HFFc6 (cell line): ENCODE measurements at regions not wholly inside any gene's neighbourhood (a gene's known extent, or its start where the extent isn't known, plus 50 kb on each side); places are given as distances from the start of the nearest gene placed in this dataset.
"Not testable (repeated sequence)": the region's sequence is repeated elsewhere in the genome, so short reads cannot be mapped to it uniquely, and the experiment has no call there.

Experiments used
- DNase-seq: peaks from one replicate; pipeline ENCODE4 v3.0.0-alpha.2; 2018
- H3K27ac Mint-ChIP-seq: 2 replicates; pipeline ENCODE4 v1.8.0; 2020; ENCODE audit warnings: mild to moderate bottlenecking, mixed read lengths
- H3K27me3 Mint-ChIP-seq: 2 replicates; pipeline ENCODE4 v1.8.0; 2021; ENCODE audit warnings: mild to moderate bottlenecking, moderate library complexity, mixed read lengths; ENCODE audit not compliant: insufficient read depth
- H3K36me3 Mint-ChIP-seq: 2 replicates; pipeline ENCODE4 v1.8.0; 2021; ENCODE audit warnings: low read depth, mixed read lengths
- H3K4me1 Mint-ChIP-seq: 2 replicates; pipeline ENCODE4 v1.8.0; 2020; ENCODE audit warnings: low read depth, mixed read lengths
- H3K4me3 Mint-ChIP-seq: 2 replicates; pipeline ENCODE4 v1.8.0; 2020; ENCODE audit warnings: mild to moderate bottlenecking, moderate library complexity, mixed read lengths
- H3K9me3 Mint-ChIP-seq: 2 replicates; pipeline ENCODE4 v1.8.0; 2020; ENCODE audit warnings: mild to moderate bottlenecking, mixed read lengths

- H3K9me3 Mint-ChIP-seq, H3K27ac Mint-ChIP-seq, H3K27me3 Mint-ChIP-seq, DNase-seq, H3K36me3 Mint-ChIP-seq, H3K4me1 Mint-ChIP-seq, H3K4me3 Mint-ChIP-seq: not testable (repeated sequence)
Observed at GRCh38 chr2:87280596-87281355, 259.1 kb upstream of the PLGLB1 start.

- not testable (repeated sequence) for H3K4me3 Mint-ChIP-seq, H3K36me3 Mint-ChIP-seq, H3K27me3 Mint-ChIP-seq, H3K27ac Mint-ChIP-seq, DNase-seq, H3K9me3 Mint-ChIP-seq, H3K4me1 Mint-ChIP-seq
Observed at GRCh38 chr2:87283735-87284470, 262.3 kb upstream of the PLGLB1 start.

- H3K27ac Mint-ChIP-seq, H3K4me1 Mint-ChIP-seq, H3K4me3 Mint-ChIP-seq, DNase-seq, H3K9me3 Mint-ChIP-seq, H3K36me3 Mint-ChIP-seq, H3K27me3 Mint-ChIP-seq: not testable (repeated sequence)
Observed at GRCh38 chr2:87284471-87284772, 262.8 kb upstream of the PLGLB1 start.

DNA sequence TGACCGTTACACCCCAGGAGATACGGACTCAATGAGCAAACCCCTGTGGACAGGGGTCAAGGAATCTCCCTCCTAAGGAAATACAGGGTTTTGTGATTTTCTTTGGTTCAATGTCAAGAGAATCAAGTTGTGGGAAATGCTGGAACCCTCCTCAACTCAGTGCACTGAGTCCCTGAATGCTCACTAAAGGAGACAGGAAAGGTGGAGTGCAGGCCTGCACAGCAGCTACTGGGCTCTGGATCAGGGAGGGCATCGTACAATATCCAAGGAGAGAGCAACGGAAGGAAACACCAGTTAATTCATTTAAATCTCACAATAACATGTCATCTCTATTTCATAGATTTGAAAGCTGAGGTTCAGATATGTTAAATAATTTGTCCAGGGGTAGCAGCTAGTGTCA is 263.5 kb upstream of the PLGLB1 start:
- H3K9me3 Mint-ChIP-seq, H3K36me3 Mint-ChIP-seq, DNase-seq, H3K4me1 Mint-ChIP-seq, H3K27me3 Mint-ChIP-seq, H3K4me3 Mint-ChIP-seq: not testable (repeated sequence)
- peak overlapping the region; percentile 48; the same call in 1 of the 2 replicates for H3K27ac Mint-ChIP-seq

- DNase-seq, H3K27me3 Mint-ChIP-seq, H3K4me3 Mint-ChIP-seq, H3K27ac Mint-ChIP-seq, H3K36me3 Mint-ChIP-seq, H3K4me1 Mint-ChIP-seq, H3K9me3 Mint-ChIP-seq: not testable (repeated sequence)
Observed at GRCh38 chr2:87290566-87291307, 269.1 kb upstream of the PLGLB1 start.

DNA sequence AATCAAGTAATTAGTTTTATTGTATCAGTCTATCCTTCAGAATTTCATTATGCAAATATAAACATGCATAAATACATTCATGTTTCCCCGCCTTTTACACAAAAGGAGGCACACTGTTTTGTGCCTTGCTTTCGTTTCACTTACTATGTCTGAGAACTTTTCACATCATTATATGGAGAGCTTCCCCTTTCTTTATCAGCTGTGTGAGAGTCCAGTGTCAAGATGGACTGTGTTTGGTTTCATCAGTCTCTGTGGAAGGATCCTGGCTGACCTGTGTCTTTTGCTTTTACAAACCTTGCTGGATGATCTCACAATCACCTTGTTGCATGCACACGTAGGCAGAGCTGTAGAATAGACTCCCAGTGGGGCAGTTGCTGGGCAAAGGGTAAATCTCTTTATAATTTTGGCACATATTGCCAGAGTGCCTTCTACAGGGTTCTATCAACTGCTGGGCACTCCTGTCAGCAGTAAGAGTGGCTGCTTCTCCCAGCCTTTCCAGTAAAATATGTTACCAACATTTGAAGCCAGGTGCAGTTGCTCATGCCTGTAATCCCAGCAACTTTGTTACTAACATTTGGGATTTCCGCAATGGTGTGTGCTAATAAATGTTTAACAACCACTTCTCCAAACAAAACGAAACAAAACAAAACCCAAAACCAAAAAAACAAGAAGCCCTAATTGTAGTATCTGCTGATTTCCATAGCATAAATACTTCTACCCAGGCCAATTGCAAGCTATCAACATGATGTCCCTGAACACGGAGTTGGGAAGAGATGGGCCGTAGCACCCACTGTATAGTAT is 270.0 kb upstream of the PLGLB1 start:
- H3K4me3 Mint-ChIP-seq, H3K9me3 Mint-ChIP-seq, DNase-seq, H3K36me3 Mint-ChIP-seq, H3K27ac Mint-ChIP-seq, H3K27me3 Mint-ChIP-seq, H3K4me1 Mint-ChIP-seq: not testable (repeated sequence)

DNA sequence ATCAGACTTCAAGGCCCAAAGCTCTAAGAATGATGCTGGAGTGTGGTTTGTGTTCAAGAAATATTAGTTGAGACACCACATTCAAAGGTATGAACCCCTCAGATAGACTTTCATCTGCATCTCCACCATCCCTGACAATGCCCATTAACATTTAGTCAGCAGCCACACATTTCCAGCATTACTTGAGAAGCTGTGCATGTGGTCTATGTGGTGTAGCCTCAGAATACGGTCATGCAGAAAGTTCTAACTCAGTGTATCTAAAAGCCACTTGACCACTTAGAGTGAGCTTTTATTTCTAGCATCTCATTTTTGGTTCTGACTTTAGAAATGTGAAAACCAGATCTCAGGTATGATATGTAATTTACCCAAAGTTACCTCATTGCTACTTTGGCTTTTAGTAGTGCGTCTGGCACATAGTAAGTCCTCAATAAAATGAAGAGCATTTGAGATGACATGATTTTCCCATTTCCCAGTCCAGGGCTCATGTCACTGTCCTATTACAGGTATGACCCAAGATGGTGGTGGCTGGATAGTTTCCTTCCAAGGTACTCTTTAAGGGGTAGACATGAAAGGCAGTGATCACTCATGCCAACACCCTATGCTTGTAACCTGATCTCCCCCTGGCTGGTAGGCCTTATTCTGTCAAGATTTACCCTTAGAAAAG is 272.4 kb upstream of the PLGLB1 start:
- not testable (repeated sequence) for H3K9me3 Mint-ChIP-seq, H3K4me1 Mint-ChIP-seq

DNA sequence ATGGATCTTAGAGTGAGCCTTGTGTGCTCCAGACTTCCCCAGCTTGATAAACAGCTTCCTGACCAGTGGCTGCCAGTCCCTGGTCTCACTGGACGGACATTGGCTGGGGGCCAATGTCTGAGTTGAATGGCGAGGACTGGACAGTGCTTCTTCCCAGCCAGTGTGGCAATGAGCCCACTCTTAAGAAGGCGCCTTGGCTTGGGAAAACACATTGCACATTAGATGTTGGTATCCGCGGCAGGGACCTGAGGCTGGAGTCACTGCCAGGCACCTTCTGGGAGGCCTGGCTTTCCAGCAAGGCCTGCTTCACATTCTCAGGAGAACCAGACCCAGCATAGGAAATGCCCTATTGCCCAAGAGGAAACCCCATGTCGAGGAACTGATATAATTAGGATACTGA is 273.5 kb upstream of the PLGLB1 start:
- not testable (repeated sequence) for H3K36me3 Mint-ChIP-seq, DNase-seq, H3K4me1 Mint-ChIP-seq, H3K4me3 Mint-ChIP-seq, H3K9me3 Mint-ChIP-seq, H3K27me3 Mint-ChIP-seq, H3K27ac Mint-ChIP-seq

More for the DNA sequence above, 272.4 kb upstream of the PLGLB1 start:
- not testable (repeated sequence) for DNase-seq, H3K27me3 Mint-ChIP-seq, H3K4me3 Mint-ChIP-seq, H3K36me3 Mint-ChIP-seq, H3K27ac Mint-ChIP-seq

- H3K4me3 Mint-ChIP-seq, H3K9me3 Mint-ChIP-seq, H3K27me3 Mint-ChIP-seq, H3K4me1 Mint-ChIP-seq, DNase-seq, H3K27ac Mint-ChIP-seq, H3K36me3 Mint-ChIP-seq: not testable (repeated sequence)
Observed at GRCh38 chr2:87301349-87301748, 279.7 kb upstream of the PLGLB1 start.

DNA sequence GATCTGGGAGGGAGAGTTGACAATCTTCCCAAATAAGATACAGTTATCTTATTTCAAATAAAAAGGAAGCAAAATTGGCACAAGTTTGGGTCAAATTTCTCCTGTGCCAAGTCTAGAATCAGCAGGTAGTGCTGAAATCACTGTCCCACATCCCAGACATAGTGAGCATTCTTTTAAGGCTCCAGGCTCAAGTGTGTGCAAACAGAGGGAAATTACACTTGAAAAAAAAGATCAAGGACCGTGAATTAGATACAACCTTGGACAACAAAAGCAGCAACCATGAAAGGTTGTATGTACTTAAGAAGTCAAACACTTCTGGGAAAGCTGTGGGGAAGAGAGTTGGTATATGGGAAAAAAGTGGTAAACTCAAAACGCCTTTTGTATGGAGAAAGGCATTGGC is 280.2 kb upstream of the PLGLB1 start:
- H3K36me3 Mint-ChIP-seq, H3K9me3 Mint-ChIP-seq, H3K4me1 Mint-ChIP-seq, H3K27ac Mint-ChIP-seq, H3K4me3 Mint-ChIP-seq, DNase-seq, H3K27me3 Mint-ChIP-seq: not testable (repeated sequence)

GRCh38 chr2:87308621-87309020 is 287.0 kb upstream of the PLGLB1 start:
- H3K9me3 Mint-ChIP-seq, DNase-seq, H3K27me3 Mint-ChIP-seq, H3K4me1 Mint-ChIP-seq, H3K27ac Mint-ChIP-seq, H3K36me3 Mint-ChIP-seq, H3K4me3 Mint-ChIP-seq: not testable (repeated sequence)

- H3K4me3 Mint-ChIP-seq, H3K27me3 Mint-ChIP-seq, DNase-seq, H3K36me3 Mint-ChIP-seq, H3K4me1 Mint-ChIP-seq, H3K27ac Mint-ChIP-seq, H3K9me3 Mint-ChIP-seq: not testable (repeated sequence)
Observed at GRCh38 chr2:87309785-87310184, 288.1 kb upstream of the PLGLB1 start.

DNA sequence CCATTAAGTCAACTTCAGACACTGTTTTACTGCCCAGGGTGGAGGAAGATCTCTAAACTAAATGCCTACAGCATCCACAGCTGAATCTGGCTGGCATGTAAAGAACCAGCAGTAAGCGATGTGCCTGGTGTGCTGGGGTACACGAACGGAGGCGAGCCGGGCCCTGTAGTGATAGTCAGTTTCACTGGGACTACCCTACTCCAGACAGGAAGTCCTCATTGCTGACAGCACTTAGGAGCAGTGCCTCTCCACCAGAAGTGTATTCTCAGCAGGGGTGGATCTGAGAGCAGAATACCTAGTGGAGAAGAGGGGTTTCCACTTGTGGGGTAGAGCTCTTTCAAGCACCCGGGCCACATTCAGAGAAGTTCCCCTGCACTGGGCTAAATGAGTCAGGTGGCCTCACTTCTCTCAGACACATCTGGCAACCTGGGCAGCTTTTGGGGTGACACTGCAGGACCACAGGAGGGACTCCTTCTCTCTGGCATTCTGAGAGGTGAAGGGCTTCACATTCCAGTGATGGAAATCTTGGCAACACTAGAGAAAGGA is 290.3 kb upstream of the PLGLB1 start:
- H3K36me3 Mint-ChIP-seq, H3K4me3 Mint-ChIP-seq, H3K9me3 Mint-ChIP-seq, H3K27me3 Mint-ChIP-seq, H3K27ac Mint-ChIP-seq, DNase-seq, H3K4me1 Mint-ChIP-seq: not testable (repeated sequence)
